NCI-H524 treated with DMSO at 0.1 percent for 48 hours (cell line): ENCODE measurements at regions not wholly inside any gene's neighbourhood (a gene's known extent, or its start where the extent isn't known, plus 50 kb on each side); places are given as distances from the start of the nearest gene placed in this dataset.
"Not testable (repeated sequence)": the region's sequence is repeated elsewhere in the genome, so short reads cannot be mapped to it uniquely, and the experiment has no call there.

Experiments used
- DNase-seq: peaks from one replicate; lab custom pipeline; 2025; lab: John Stamatoyannopoulos, UW

DNA sequence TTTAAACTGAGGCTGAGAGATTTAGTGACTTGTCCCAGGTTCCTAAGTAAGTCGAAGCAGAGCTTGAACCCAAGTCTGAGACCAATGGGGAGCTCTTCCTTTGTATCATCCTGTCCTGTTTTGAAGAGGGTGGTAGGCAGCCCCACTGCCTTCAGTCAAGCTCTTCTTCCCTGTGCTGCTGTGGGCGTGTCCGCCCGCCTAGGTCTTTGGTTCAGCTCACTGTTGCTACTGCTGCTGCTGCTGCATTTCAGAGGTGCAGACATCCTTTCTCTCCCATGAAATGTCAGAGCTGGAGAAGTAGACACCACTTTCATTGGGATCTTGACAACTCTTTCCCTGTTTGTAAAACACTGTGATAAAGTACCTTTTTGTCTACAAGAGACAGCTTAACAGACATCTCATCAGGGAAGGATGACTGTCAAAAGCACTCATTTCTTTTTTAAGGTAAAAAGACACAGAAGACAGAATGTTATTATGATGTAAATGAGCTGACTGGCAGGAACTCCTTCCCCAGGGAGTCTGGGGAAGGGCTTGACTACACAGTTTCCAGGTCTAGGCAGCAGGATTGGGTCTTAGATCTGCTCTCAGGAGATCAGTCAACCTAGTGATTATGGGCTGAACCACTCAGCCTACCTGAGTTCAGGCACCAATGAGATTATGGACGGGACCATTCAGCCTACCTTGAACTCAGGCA is 91.7 kb upstream of the TRIB2 start:
- DNase-seq, result no peak

DNA sequence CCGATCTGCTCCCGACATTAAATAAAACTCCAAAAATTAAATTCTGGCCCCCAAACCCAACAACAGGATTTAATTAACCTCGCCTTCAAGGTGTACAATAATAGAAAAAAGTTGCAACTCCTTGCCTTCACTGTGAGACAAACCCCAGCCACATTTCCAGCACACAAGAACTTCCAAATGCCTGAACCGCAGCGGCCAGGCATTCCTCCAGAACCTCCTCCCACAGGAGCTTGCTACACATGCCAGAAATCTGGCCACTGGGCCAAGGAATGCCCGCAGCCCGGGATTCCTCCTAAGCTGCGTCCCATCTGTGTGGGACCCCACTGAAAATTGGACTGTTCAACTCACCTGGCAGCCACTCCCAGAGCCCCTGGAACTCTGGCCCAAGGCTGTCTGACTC is 88.2 kb upstream of the TRIB2 start:
- not testable (repeated sequence) for DNase-seq

DNA sequence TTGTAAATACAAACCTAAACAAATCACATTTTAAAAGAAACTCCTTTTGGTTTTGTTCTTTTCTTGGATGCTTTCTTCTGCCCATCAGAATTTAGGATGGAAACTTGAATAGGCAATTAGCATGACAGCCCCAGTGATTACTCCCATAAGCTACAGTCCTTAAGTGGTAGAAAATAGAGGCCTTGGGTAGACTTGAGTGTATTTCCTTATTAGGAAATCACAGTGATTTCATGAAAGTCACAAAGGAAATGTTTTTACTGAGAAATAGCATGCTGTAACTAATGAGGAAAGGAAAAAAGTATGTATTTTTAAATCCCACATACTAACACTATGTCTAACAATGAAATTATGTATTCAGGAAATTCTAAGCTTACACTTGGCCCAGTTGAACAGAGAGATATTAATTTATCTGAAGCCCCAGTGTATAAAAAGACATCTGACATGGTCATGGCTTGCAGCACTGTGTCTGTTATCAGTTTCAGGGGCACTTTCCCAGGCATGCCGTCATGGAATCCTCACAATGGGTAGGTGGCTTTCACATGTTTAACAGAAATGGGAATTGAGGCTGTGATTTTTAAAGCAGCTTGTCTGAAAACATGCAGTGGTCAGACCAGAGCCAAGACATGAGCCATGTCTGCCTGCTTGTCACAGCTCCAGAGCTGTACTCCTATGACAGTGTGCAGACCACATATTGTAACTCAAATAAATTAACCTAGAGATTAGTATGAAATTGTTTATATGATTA is 79.7 kb upstream of the TRIB2 start:
- no peak for DNase-seq

DNA sequence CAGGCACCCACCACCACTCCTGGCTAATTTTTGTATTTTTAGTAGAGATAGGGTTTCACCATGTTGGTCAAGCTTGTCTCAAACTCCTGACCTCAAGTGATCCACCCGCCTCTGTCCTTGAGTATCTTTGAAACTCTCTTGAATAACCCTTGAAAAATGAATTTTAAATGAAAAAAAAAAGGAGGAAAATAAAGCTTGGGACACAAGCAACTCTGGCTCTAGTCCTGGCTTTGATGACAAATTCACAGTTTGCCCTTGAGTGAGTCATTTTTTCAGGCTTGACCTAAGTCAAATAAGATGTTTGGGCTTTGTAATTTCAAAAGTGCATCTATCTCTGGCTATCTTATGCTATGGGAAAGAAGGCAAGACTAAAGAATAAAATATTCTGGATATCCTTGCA is 79.0 kb upstream of the TRIB2 start:
- no peak for DNase-seq

DNA sequence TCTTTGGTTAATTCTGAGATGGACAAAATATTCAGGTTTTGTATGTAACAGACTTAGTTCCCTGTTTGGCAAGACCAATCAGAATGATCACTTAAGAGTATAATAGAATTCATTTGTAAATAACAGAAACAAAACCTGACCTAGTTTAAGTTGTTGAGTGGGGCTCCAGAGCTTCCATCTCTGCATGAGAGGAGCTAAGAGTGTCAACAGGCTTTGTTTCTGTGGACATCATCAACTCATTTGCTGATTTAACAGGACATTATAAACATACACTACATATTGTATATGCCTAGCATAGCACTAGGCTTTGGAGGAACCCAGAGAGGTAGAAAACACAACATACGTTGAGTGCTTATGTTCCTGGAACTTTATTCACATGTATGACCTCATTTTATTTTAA is 75.3 kb upstream of the TRIB2 start:
- no peak for DNase-seq

DNA sequence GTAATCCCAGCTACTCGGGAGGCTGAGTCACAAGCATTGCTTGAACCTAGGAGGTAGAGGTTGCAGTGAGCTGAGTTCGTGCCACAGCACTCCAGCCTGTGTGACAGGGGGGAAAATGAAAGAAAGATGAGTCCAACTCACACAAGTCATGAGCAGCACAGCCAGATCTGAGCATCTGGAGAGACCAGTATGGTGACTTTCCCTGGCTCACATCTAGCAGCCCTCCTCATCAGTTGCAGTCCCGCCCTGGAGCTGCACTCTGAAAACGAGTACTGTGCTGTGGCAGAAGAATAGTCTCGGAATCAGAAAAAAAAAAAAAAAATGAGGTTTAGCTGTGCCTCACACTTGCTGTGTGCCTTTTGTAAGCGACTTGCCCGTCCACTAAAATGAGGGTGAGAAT is 74.4 kb upstream of the TRIB2 start:
- no peak for DNase-seq

DNA sequence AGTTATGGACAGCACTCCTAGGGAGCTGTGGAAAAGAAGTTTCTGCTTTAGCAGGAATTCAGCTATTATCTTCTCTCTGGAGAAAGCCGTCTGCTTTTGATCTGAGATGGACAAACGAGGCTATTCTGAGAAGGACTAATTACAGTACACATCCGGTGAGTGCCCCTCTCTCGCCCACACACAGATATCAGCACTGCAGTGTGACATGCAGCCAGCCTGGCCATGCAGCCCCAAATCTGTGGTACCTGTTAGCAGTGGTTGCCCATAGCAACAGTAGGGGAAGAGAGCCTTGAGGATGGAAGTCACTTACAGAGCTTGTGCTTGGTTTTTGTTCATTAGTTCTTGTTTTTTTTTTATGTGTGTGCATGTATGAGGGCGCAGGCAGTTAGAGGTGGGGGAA is 73.9 kb upstream of the TRIB2 start:
- no peak for DNase-seq

DNA sequence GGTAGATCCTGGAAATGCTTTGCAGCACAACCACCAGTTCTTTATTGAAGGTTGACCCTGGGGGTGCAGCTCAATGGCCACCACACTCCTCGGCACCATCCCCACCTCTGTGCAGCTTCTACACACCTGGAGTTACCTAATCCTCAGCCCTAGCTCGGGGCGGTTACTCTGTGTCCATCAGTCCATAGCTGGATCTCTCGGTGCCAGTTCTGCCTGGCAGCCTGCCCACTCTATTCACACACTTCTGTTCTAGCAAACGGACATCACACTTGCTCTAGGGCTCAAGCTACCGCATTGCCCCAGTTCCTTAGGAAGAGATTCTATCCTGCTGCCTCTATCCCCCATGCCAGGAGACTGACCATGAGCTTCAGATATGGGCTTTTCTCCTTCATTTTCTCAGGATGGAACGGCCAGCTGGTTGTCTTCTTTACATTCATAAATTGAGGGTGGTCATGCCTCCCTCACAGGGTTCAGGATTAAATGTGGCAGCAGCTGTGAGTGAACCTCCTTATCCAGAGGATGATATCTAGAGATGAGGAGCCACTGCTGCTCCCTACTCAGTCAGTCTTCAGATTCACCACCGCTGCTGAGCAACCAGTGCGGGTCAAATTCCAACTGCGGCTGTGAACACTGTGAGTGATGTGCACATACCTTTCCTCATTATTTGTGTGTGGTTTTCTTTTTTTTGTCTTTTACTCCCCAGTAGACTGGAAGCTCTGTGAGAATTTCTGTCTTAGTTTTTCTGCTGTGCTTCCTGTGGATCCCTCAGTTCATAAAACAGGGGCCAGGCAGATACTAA is 66.9 kb upstream of the TRIB2 start:
- DNase-seq, result no peak

DNA sequence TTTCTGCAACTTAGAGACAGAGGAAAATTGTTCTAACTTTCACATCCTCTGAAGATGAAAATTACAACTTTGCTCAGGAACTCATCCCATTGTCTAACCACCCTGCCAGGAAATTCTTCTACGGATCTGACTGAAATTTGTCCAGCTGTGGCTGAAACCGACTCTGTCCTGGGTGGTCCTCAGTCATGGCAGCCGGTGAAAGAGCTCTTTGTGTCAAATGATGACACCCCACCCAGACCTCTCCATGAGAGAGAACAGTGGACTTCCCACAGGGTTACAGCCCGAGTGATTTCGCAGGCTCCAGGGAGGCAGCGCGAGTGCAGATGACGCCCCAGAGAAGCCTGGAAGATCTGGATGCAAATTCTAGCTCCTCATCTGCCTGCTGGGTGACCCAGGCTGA is 65.1 kb upstream of the TRIB2 start:
- DNase-seq, result no peak

DNA sequence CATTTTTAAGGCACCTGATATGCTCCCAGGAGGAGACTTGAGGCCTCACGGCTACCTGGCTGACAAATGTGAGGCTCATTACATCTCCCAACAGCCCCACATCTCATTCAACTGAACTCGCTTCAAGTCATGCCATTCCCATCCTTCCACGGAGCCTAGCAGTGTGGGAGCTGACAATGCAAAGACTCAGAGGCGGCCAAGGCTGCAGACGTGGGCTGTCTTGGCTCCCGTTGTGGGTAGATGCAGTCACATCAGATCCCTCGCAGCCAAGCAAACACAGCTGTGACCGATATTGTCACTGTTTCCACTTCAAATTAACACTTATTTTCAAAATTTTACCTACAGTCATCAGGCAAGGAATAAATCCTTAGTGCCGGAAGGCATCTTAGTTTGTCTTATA is 64.0 kb upstream of the TRIB2 start:
- no peak for DNase-seq

DNA sequence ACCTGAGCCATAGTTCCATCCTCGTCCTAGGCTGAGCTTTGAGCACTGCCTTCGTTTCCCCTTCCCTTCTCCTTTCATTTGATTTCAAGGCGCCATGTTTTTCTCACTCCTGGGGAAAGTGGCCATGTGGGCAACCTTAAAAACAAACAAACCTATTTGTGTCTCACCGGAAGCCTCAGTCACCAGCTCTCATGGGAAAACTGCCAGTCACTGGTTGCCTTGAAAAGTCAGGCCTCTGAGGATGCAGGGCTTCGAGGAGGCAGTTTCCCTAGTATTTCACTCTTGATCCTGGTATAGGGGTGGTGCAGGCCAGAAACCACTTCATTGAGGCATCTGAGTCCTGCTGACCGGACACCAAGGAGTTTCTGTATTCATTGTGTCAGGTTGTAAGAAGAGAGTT is 59.2 kb upstream of the TRIB2 start:
- DNase-seq, result no peak

DNA sequence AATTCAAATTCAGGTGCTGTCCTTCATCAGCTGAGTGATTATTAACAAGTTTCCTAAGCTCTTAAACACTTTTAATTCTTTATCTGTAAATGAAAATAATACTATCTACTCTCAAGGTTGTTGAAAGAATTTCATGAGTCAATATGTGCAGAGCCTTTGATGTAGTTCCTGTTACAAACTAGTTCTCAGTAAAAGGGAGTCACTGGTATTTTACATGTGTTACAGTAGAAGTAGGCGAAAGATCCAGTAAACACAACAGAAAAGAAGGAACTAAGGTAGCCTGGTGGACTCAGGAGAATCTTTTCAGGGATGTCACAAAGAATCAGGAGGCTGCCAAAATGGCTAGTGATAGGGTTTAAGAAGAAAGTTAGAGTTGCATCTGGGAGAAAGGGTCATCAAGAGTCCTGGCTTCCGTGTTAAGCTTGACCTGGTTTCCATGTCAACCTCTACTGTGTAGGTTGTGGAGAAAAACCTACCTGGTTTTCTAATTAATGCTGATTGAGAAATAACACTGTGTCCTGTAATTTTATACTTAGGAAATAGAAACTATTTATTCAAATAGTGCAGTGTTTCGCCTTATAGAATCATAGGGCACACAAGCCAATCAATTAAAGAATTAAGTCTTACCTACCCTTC is 58.3 kb upstream of the TRIB2 start:
- no peak for DNase-seq

DNA sequence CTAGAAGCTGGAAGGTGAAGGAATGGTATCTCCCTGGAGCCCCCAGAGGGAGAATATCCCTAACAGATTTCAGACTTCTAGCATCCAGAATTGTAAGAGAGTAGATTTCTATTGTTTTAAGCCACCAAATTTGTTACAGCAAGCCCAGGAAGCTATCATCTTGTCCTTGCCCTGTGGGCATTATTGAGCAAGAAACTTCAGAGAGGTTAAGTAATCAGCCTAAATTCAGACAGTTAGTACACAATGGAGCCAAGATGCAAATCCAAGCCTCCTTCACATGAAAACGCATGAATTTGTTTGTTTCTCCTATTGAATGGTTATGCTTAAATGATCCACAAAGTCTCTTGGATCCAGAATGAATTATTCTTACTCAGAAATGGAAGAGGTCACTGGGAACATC is 55.2 kb upstream of the TRIB2 start:
- DNase-seq, result no peak

DNA sequence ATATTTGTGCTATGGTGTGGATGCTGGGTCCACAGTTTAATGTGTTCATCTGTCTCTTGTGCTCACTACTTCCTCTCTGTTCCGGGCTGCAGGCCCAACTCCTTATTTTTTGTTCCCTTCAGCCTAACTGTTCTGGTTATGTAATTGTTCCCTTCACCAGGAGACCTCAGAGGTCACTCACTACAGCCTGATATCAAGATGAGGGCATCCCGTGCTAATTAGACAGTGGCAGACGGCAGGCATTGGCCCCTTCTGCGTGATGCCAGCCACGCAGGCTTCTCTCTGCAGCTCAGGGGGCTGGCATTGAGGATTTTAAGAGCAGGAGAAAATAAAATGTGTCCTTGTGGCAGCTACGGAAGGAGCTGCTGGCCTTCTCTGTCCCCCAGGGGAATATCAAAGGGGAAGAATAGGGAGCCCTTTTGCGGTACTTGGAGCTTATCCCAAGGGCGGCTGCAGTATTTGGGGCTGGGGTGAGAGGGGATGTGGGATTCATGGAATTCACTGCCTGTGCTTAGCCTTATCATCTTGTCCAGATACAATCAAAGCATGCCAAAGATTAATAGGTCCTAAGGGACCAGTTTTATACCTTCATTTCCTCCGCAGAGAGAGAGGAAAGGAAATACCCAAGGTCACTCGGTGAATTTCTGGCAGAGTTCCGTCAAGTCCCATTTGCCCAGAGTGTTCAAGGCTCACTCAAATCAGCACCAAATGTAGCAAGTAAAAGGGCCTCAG is 53.3 kb upstream of the TRIB2 start:
- DNase-seq, result no peak

DNA sequence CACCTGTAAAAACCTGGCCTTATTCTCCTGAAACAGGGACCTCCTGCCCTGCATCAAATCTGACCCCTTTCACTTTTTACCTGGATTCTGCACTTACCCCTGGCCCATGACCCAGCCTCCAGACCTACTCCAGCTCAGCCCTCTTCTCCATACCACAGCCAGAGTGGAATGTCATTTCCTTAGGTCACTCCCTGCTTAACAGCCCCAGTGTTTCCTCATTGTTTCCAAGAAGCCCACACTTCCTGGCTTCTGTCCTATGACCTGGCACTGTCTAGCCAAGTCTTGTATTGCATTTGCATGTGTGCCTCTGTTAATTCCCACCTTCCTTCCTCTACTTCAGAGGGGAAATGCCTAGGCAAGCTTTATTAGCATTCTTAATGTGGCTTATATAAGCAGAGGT is 51.4 kb upstream of the TRIB2 start:
- no peak for DNase-seq

DNA sequence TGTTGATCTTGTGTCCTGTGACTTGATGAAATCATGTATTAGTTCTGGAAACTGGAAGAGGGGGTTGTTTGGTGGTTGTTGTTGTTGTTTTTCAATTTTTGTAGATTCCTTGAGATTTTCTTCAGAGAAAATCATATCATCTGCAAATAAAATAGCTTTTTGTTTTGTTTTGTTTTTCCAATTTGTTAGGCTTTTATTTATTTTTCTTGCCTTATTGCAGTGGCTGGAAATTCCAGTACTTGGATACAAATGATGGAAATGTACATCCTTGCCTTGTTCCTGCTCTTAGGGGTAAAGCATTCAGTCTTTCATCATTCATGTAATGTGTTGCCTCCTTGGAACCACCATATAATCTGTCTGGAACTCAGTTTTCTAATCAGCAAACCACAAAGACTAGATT is 50.3 kb upstream of the TRIB2 start:
- no peak for DNase-seq
